ENCODE measurements at regions not wholly inside any gene's neighbourhood (a gene's known extent, or its start where the extent isn't known, plus 50 kb on each side); places are given as distances from the start of the nearest gene placed in this dataset.
"Not testable (repeated sequence)": the region's sequence is repeated elsewhere in the genome, so short reads cannot be mapped to it uniquely, and the experiment has no call there.

GRCh38 chrX:73940893-73941470 is 88.5 kb upstream of the XIST start:
- DNase-seq, result no peak

- DNase-seq, result not testable (repeated sequence)
These were observed 85.3 kb upstream of the XIST start for GRCh38 chrX:73937843-73938242.

- no peak for DNase-seq
These were observed 80.0 kb upstream of the XIST start for GRCh38 chrX:73932522-73932921.

GRCh38 chrX:73930300-73930699 is 77.8 kb upstream of the XIST start:
- no peak for DNase-seq

- no peak for DNase-seq
These were observed 70.4 kb upstream of the XIST start for GRCh38 chrX:73922856-73923455.

GRCh38 chrX:73916931-73917667 is 64.6 kb upstream of the XIST start:
- no peak for DNase-seq

GRCh38 chrX:73916489-73916888 is 64.0 kb upstream of the XIST start:
- no peak for DNase-seq

- not testable (repeated sequence) for DNase-seq
These were observed 62.3 kb upstream of the XIST start for GRCh38 chrX:73914792-73915191.

- DNase-seq, result no peak
These were observed 61.1 kb upstream of the XIST start for GRCh38 chrX:73913580-73913979.

GRCh38 chrX:73911946-73912345 is 59.4 kb upstream of the XIST start:
- DNase-seq, result not testable (repeated sequence)

- not testable (repeated sequence) for DNase-seq
These were observed 53.3 kb upstream of the XIST start for GRCh38 chrX:73905749-73906374.

- no peak for DNase-seq
These were observed 51.4 kb upstream of the XIST start for GRCh38 chrX:73903941-73904340.

Data from activated T-cell treated with anti-CD3 and anti-CD28 coated beads, Interleukin-2, amount 50 U/mL, for 48 hours (primary cell).